Mesothelial cell of epicardium (in vitro differentiated cells): ENCODE measurements at regions not wholly inside any gene's neighbourhood (a gene's known extent, or its start where the extent isn't known, plus 50 kb on each side); places are given as distances from the start of the nearest gene placed in this dataset.

Experiments
- DNase-seq, 2 experiments: peaks; one replicate each; pipeline ENCODE4 v3.0.0; 2021; ENCODE audit warnings: low spot score in 2 of 2; ENCODE audit not compliant: unreplicated experiment in 2 of 2
- H3K27ac Mint-ChIP-seq: 2 replicates; pipeline ENCODE4 v1.8.0; 2021; ENCODE audit warnings: mixed read lengths
- H3K27me3 Mint-ChIP-seq: 2 replicates; pipeline ENCODE4 v1.8.0; 2021; ENCODE audit warnings: low read depth, mixed read lengths
- H3K36me3 Mint-ChIP-seq: 2 replicates; pipeline ENCODE4 v1.8.0; 2021; ENCODE audit warnings: mixed read lengths
- H3K4me1 Mint-ChIP-seq: 2 replicates; pipeline ENCODE4 v1.8.0; 2021; ENCODE audit warnings: mixed read lengths
- H3K4me3 Mint-ChIP-seq: 2 replicates; pipeline ENCODE4 v1.8.0; 2021; ENCODE audit warnings: mild to moderate bottlenecking, moderate library complexity, mixed read lengths
- H3K9me3 Mint-ChIP-seq: 2 replicates; pipeline ENCODE4 v1.8.0; 2021; ENCODE audit warnings: mixed read lengths
- CTCF ChIP-seq: fragments of 200-600 bp; sonication (generic); IDR thresholded peaks from one replicate; pipeline ENCODE4 v1.5.0; 2021; ENCODE audit warnings: antibody characterized with exemption; ENCODE audit not compliant: unreplicated experiment

- Mint-ChIP-seq H3K4me1 (no peaks in the 10 kb centered on the region), H3K27me3 (no peaks in the 10 kb centered on the region), H3K36me3 (peaks cover 6% of the 10 kb centered on the region), H3K27ac (no peak overlapping the region), H3K4me3 (no peak overlapping the region), H3K9me3 (peaks cover 7% of the 10 kb centered on the region)
- DNase-seq, result no peak
- TF ChIP-seq CTCF, result no peak
Measured at GRCh38 chr6:140370441-140370840, 996.0 kb upstream of the CITED2 start.

GRCh38 chr6:140366991-140367390, 992.5 kb upstream of the CITED2 start:
- no peak overlapping the region for H3K4me3 Mint-ChIP-seq
- no peaks in the 10 kb centered on the region for H3K27me3 Mint-ChIP-seq
- H3K4me1 Mint-ChIP-seq, result no peaks in the 10 kb centered on the region
- TF ChIP-seq CTCF, result no peak
- no peak for DNase-seq
- H3K27ac Mint-ChIP-seq, result no peak overlapping the region
- peaks cover 17% of the 10 kb centered on the region for H3K36me3 Mint-ChIP-seq
- H3K9me3 Mint-ChIP-seq, result peaks cover 27% of the 10 kb centered on the region

GRCh38 chr6:140364916-140365315, 990.5 kb upstream of the CITED2 start:
- Mint-ChIP-seq H3K36me3 (peaks cover 17% of the 10 kb centered on the region), H3K4me1 (peaks cover 8% of the 10 kb centered on the region), H3K27ac (no peak overlapping the region), H3K27me3 (no peaks in the 10 kb centered on the region), H3K4me3 (no peak overlapping the region), H3K9me3 (peaks cover 28% of the 10 kb centered on the region)
- TF ChIP-seq CTCF, result no peak
- DNase-seq, result no peak

GRCh38 chr6:140360651-140361050, 986.2 kb upstream of the CITED2 start:
- Mint-ChIP-seq H3K4me3 (no peak overlapping the region), H3K36me3 (peaks cover 13% of the 10 kb centered on the region), H3K4me1 (peaks cover 17% of the 10 kb centered on the region), H3K9me3 (peaks cover 23% of the 10 kb centered on the region), H3K27me3 (no peaks in the 10 kb centered on the region), H3K27ac (no peak overlapping the region)
- no peak for TF ChIP-seq CTCF
- no peak for DNase-seq

GRCh38 chr6:140355476-140355875, 981.0 kb upstream of the CITED2 start:
- H3K4me3 Mint-ChIP-seq, result no peak overlapping the region
- TF ChIP-seq CTCF, result no peak
- no peak overlapping the region for H3K27ac Mint-ChIP-seq
- H3K27me3 Mint-ChIP-seq, result no peaks in the 10 kb centered on the region
- DNase-seq, result no peak
- H3K9me3 Mint-ChIP-seq, result no peaks in the 10 kb centered on the region
- peaks cover 14% of the 10 kb centered on the region for H3K4me1 Mint-ChIP-seq
- no peaks in the 10 kb centered on the region for H3K36me3 Mint-ChIP-seq

- Mint-ChIP-seq H3K27me3 (no peaks in the 10 kb centered on the region), H3K36me3 (no peaks in the 10 kb centered on the region), H3K4me3 (no peak overlapping the region), H3K4me1 (peaks cover 10% of the 10 kb centered on the region), H3K27ac (no peak overlapping the region), H3K9me3 (no peaks in the 10 kb centered on the region)
- no peak for TF ChIP-seq CTCF
- no peak for DNase-seq
Measured at GRCh38 chr6:140354296-140354695, 979.8 kb upstream of the CITED2 start.
